NOMO-1 treated with DMSO at 0.1 percent for 48 hours (cell line): ENCODE measurements at regions not wholly inside any gene's neighbourhood (a gene's known extent, or its start where the extent isn't known, plus 50 kb on each side); places are given as distances from the start of the nearest gene placed in this dataset.
"Not testable (repeated sequence)": the region's sequence is repeated elsewhere in the genome, so short reads cannot be mapped to it uniquely, and the experiment has no call there.

Experiments used
- DNase-seq: peaks from one replicate; lab custom pipeline; 2025; ENCODE audit not compliant: unreplicated experiment; lab: John Stamatoyannopoulos, UW

GRCh38 chr1:38153066-38153777 is 106.6 kb upstream of the POU3F1 start:
- DNase-seq, result no peak

GRCh38 chr1:38152351-38153065 is 105.9 kb upstream of the POU3F1 start:
- no peak for DNase-seq

- no peak for DNase-seq
Observed at GRCh38 chr1:38151399-38151798, 104.8 kb upstream of the POU3F1 start.

GRCh38 chr1:38146079-38146478 is 99.5 kb upstream of the POU3F1 start:
- not testable (repeated sequence) for DNase-seq

DNA sequence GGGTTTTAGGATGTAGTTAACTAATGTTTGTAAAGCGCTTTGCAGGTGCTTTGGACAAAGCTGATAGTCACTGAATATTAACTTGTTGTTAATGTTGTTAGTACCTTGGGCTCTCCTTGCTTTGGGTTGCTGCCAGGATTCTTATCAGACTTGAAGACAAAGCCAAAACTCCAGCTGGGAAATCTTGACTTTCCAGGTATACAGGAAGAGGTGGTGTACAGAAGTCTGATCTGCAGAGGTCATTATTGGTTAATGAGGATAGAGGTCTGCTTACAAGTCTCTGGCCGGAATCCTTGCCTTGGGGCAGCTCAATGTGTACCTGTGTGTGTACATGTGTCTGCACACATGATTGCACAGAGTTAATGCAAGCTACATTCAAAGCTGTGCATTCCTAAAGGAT is 96.0 kb upstream of the POU3F1 start:
- no peak for DNase-seq

DNA sequence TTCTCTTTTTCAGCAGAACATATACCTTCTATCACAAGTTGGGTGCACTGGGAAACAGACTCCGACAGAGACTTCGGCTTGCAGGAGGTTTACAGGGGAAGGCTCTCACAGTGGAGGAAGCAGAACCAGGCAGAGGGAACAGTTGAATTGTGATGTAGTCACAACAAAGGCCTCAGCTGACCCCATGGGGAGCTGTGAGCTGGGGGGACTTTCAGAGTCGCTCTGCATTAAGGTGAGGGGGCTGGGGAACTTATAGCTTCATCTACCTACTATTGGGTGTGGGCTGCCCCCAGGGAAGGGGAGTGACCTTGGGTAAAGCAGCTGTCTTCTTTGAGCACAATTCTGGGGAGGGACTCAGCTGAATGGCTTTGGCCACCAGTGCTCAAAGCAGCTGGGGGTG is 94.9 kb upstream of the POU3F1 start:
- no peak for DNase-seq

DNA sequence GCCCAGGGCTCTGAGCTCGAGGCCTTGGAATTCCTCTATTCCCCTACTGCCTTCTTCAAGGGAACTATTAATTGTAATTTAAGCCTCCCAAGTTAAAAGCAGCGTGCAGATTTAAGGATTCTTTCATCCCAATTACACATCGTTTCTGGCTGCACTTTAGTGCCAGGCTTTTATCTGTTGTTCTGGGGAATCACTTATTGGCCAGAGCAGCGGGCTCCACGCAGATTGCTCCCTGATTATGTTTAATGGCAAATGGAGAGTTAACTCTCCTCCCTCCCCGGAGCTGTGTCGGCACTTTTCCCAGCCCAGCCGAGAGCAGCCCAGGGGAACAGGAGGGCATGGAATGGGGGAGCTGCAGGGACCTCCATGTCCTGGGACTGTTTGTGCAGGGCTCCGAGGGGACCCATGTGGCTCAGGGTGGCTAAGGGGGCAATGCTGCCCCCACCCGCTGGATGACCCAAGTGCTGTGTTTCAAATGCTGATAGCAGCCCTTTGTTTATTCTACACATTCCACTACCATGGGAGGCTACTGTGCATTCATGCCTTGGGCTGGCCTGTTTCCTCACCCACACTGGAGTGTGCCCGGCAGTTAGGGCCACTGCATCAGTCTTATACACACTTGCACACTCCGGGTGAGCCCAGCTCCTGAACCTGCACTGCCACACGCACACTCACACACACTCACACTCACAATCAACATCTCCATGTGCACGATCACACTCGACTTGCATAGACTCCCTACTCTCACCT is 93.3 kb upstream of the POU3F1 start:
- DNase-seq, result no peak

- DNase-seq, result no peak
Observed at GRCh38 chr1:38138498-38139233, 92.1 kb upstream of the POU3F1 start.

- DNase-seq, result no peak
Observed at GRCh38 chr1:38137164-38137563, 90.6 kb upstream of the POU3F1 start.

- DNase-seq, result no peak
Observed at GRCh38 chr1:38135625-38136414, 89.2 kb upstream of the POU3F1 start.

DNA sequence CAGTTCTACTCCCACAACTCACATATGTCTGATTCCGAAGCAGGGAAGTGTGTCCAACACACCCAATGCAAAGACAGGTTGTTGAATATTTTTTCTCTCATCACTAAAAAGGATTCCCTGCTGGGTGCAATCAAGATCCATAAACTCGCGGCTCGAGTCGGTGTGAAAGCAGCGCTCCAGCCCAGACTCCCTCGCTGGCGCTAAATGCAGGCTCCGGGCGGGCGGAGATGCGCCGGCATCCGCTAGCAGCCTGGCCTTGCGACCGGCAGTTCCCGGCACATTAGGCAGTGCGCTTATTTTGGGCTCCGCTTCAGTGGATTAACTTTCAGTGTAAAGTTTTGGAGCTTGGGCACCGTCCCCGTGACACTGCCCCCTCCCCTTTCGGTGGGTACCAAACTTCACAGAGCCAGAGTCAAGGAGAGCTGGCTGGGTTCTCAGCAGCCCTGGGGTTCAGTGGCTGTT is 87.7 kb upstream of the POU3F1 start:
- DNase-seq, result no peak

- no peak for DNase-seq
Observed at GRCh38 chr1:38133756-38134155, 87.2 kb upstream of the POU3F1 start.

DNA sequence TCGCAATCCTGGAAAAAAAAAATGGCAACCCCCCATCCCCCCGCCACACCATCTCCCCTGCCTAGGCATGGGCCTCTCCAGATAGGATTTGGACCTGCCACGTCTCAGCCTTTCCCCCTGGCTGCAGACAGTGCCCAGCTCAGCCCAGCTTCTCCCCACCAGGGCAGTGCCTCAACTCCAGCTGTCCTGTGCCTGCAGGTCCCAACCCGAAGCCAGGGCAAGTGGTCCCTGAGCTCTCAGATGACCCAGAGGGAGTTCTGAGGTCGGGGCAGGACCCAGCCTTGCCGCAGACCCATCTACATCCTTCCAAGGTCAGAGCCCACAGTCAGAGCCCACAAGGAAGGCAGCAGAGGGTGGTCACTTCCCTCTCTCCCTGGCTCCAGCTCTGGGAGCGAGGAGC is 86.7 kb upstream of the POU3F1 start:
- DNase-seq, result no peak

- DNase-seq, result no peak
Observed at GRCh38 chr1:38132681-38133080, 86.1 kb upstream of the POU3F1 start.

- no peak for DNase-seq
Observed at GRCh38 chr1:38131024-38131585, 84.5 kb upstream of the POU3F1 start.

DNA sequence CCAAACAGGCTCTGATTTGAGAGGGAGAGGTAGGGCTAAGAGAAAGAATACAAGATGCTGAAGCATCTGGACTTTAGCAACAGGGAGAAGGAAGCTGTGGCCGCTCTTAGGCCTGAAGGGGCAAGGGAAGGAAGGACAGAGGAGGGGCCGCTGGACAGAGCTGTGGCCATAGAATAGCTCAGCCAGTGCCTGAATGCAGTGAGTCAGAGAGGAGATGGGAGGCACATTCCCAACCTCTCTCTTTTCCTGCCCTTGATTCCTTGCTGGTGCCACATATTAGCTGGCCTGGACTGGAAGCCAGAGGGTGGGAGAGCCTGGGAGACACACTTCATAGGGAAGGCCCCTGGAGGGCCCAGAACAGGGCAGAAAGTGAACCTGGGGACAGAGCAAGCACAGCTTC is 83.4 kb upstream of the POU3F1 start:
- no peak for DNase-seq

DNA sequence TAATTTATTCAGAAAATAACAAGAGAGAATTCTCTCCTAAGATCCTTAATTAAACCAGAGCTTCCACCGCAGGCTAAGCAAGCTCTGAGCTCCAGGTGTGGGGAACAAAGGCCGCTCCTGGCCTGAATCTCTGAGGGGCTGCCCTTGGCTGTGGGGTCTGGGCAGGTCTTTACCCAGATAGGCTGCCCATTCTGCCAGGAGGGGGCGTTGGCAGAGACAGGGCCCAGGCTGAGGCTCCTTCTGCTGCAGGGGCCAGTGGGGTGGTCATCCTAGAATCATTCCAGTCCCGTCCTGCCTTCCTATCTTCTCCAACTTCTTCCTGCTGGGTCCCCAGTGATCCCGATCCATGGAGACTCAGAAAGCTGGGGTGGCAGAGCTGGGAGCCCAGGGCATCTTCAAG is 82.9 kb upstream of the POU3F1 start:
- DNase-seq, result no peak

DNA sequence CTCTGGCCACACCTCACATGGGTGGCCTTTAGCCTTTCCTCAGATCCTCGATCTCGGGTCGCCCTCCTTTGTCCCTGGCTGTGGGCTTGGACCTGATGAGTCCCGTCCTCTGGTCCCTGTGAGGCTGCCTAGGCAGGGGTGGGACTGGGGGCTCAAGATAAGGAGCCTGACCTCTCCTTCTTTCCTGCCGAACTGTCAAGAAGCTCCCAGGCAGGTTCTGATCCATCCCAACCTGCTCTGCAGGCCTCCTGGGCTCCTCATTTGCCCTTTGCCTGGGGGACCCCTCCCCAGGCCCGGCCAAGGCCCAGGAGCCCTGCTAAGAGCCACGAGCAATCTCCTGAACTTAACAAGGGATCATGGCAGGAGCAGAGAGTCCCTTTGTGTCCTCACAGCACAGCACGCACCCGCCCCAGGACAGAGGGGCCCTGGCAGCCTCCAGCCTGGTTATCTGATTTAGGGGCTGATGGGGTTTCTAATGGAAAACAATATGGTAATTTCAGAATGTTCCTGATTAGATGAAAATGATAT is 82.4 kb upstream of the POU3F1 start:
- no peak for DNase-seq

DNA sequence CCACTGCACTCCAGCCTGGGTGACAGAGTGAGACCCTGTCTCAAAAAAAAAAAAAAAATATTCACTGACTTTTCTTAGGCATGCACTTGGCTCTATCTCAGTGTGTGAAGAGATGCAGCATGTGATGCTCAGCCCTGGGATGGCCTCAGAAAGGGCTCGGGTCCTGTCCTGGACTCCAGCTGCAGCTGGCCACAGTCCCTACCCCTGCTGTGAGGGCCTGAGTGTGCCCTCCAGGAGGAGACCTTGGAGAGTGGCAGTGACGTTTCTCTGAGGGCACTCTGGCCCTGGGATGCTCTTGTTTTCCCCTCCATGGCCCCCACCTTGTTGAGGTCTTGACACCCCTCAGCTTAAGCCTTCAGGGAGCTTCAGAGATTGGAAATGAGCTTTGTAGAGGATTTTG is 81.9 kb upstream of the POU3F1 start:
- no peak for DNase-seq

DNA sequence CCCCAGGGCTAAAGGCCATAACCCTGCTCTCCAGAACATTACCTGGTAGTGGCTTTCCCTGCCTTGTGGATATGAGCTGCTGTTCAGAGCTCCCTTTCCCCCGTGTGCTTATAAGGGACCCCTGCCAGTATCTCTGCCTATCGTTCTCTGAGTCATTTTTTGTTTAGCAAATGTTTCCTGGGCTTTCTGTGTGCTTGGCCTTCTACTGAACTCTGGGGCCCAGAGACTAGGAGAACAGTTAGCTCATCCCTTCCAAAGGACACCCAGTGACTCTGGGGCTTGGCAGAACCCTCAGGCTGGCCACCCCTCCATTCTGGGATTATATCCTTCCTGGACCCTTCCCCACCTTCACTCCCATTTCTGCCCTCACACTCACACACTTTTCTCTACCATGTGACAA is 80.8 kb upstream of the POU3F1 start:
- DNase-seq, result no peak
